ENCODE measurements at regions not wholly inside any gene's neighbourhood (a gene's known extent, or its start where the extent isn't known, plus 50 kb on each side); places are given as distances from the start of the nearest gene placed in this dataset.
"Not testable (repeated sequence)": the region's sequence is repeated elsewhere in the genome, so short reads cannot be mapped to it uniquely, and the experiment has no call there.

GRCh38 chr7:16106869-16107268 is 314.5 kb downstream of the CRPPA start:
- Histone ChIP-seq H3K4me3 (no peak overlapping the region), H3K27ac (no peak overlapping the region)

GRCh38 chr7:16106300-16106699 is 315.0 kb downstream of the CRPPA start:
- H3K27ac ChIP-seq: no peak overlapping the region
- H3K4me3 ChIP-seq: no peak overlapping the region

GRCh38 chr7:16099302-16099849 is 322.0 kb downstream of the CRPPA start:
- Histone ChIP-seq H3K4me3 (no peak overlapping the region), H3K27ac (no peak overlapping the region)

GRCh38 chr7:16098585-16099179 is 322.7 kb downstream of the CRPPA start:
- no peak overlapping the region for H3K4me3 ChIP-seq
- no peak overlapping the region for H3K27ac ChIP-seq

GRCh38 chr7:16098058-16098457 is 323.3 kb downstream of the CRPPA start:
- Histone ChIP-seq H3K27ac (no peak overlapping the region), H3K4me3 (no peak overlapping the region)

- Histone ChIP-seq H3K27ac (no peak overlapping the region), H3K4me3 (no peak overlapping the region)
Measured at GRCh38 chr7:16095171-16095950, 326.0 kb downstream of the CRPPA start.

- no peak overlapping the region for H3K27ac ChIP-seq
- H3K4me3 ChIP-seq: no peak overlapping the region
Measured at GRCh38 chr7:16094651-16095050, 326.7 kb downstream of the CRPPA start.

- H3K27ac ChIP-seq: no peak overlapping the region
- no peak overlapping the region for H3K4me3 ChIP-seq
Measured at GRCh38 chr7:16092711-16093110, 328.6 kb downstream of the CRPPA start.

GRCh38 chr7:16091701-16092310 is 329.5 kb downstream of the CRPPA start:
- H3K4me3 ChIP-seq: no peak overlapping the region
- no peak overlapping the region for H3K27ac ChIP-seq

- no peak overlapping the region for H3K4me3 ChIP-seq
- no peak overlapping the region for H3K27ac ChIP-seq
Measured at GRCh38 chr7:16089801-16090200, 331.5 kb downstream of the CRPPA start.

GRCh38 chr7:16089191-16089590 is 332.1 kb downstream of the CRPPA start:
- no peak overlapping the region for H3K27ac ChIP-seq
- no peak overlapping the region for H3K4me3 ChIP-seq

- H3K4me3 ChIP-seq: no peak overlapping the region
Measured at GRCh38 chr7:16086743-16087142, 334.6 kb downstream of the CRPPA start.

GRCh38 chr7:16085780-16086179 is 335.6 kb downstream of the CRPPA start:
- not testable (repeated sequence) for H3K27ac ChIP-seq, H3K4me3 ChIP-seq

More at GRCh38 chr7:16086743-16087142, 334.6 kb downstream of the CRPPA start:
- H3K27ac ChIP-seq: no peak overlapping the region

- Histone ChIP-seq H3K4me3 (no peak overlapping the region), H3K27ac (no peak overlapping the region)
Measured at GRCh38 chr7:16084875-16085274, 336.5 kb downstream of the CRPPA start.

GRCh38 chr7:16084370-16084769 is 337.0 kb downstream of the CRPPA start:
- Histone ChIP-seq H3K4me3 (no peak overlapping the region), H3K27ac (no peak overlapping the region)

- Histone ChIP-seq H3K27ac (no peak overlapping the region), H3K4me3 (no peak overlapping the region)
Measured at GRCh38 chr7:16083931-16084330, 337.4 kb downstream of the CRPPA start.

GRCh38 chr7:16080131-16080530 is 341.2 kb downstream of the CRPPA start:
- Histone ChIP-seq H3K27ac (no peak overlapping the region), H3K4me3 (no peak overlapping the region)

- Histone ChIP-seq H3K4me3 (no peak overlapping the region), H3K27ac (no peak overlapping the region)
Measured at GRCh38 chr7:16079723-16080122, 341.6 kb downstream of the CRPPA start.

GRCh38 chr7:16078076-16078952 is 343.0 kb downstream of the CRPPA start:
- Histone ChIP-seq H3K4me3 (no peak overlapping the region), H3K27ac (no peak overlapping the region)
